ENCODE measurements at regions not wholly inside any gene's neighbourhood (a gene's known extent, or its start where the extent isn't known, plus 50 kb on each side); places are given as distances from the start of the nearest gene placed in this dataset.

- TF ChIP-seq CTCF (IDR thresholded peaks at IDR 0.05) (no peak), ZNF416 (CRISPR knock-in tag; IDR thresholded peaks at IDR 0.05) (no peak), NFYB (CRISPR knock-in tag; conservative IDR thresholded peaks at IDR 0.05; ENCODE audit: low read depth) (no peak), STAT6 (CRISPR knock-in tag; conservative IDR thresholded peaks at IDR 0.05; ENCODE audit: low read depth) (no peak), AFF4 (CRISPR knock-in tag; IDR thresholded peaks at IDR 0.05; ENCODE audit: borderline replicate concordance) (no peak), TCF7 (CRISPR knock-in tag; IDR thresholded peaks at IDR 0.05; ENCODE audit: low read depth) (no peak)
Measured at GRCh38 chr10:94282369-94282768, 80.4 kb downstream of the NOC3L start.

Data from WTC11 (cell line).